ENCODE measurements at regions not wholly inside any gene's neighbourhood (a gene's known extent, or its start where the extent isn't known, plus 50 kb on each side); places are given as distances from the start of the nearest gene placed in this dataset.

- no peaks in the 10 kb centered on the region for H3K27me3 ChIP-seq
- no peak for ATAC-seq
- DNase-seq = no peak
- 64% methylated on average over 2 of the region's 2 CpGs for WGBS (ENCODE audit: insufficient coverage, low coverage, low lambda C conversion rate, missing lambda C conversion rate)
- no peaks in the 10 kb centered on the region for H3K9me3 ChIP-seq
- H3K36me3 ChIP-seq = no peaks in the 10 kb centered on the region
- no peak overlapping the region for H3K27ac ChIP-seq
- no peaks in the 10 kb centered on the region for H3K4me1 ChIP-seq
- H3K4me3 ChIP-seq = no peak overlapping the region
- TF ChIP-seq POLR2A (IDR thresholded peaks at IDR 0.05) = no peak
- TF ChIP-seq CTCF (IDR thresholded peaks at IDR 0.05) = no peak
- intact Hi-C loops (cut with DNase I) = no loop called here
Measured at GRCh38 chr9:7478646-7479045, 320.9 kb downstream of the DMAC1 start.

- H3K9me3 ChIP-seq = no peaks in the 10 kb centered on the region
- ATAC-seq (no peak), DNase-seq (no peak)
- H3K4me3 ChIP-seq = no peak overlapping the region
- no peaks in the 10 kb centered on the region for H3K4me1 ChIP-seq
- 36% methylated on average over 2 of the region's 2 CpGs for WGBS (ENCODE audit: insufficient coverage, low coverage, low lambda C conversion rate, missing lambda C conversion rate)
- no peaks in the 10 kb centered on the region for H3K27me3 ChIP-seq
- intact Hi-C loops (cut with DNase I) = no loop called here
- TF ChIP-seq CTCF (IDR thresholded peaks at IDR 0.05) (no peak), POLR2A (IDR thresholded peaks at IDR 0.05) (no peak)
- H3K36me3 ChIP-seq = no peaks in the 10 kb centered on the region
- no peak overlapping the region for H3K27ac ChIP-seq
Measured at GRCh38 chr9:7467186-7467585, 332.4 kb downstream of the DMAC1 start.

GRCh38 chr9:7461791-7462190 is 337.8 kb downstream of the DMAC1 start:
- H3K9me3 ChIP-seq = no peaks in the 10 kb centered on the region
- intact Hi-C loops (cut with DNase I) = no loop called here
- TF ChIP-seq POLR2A (IDR thresholded peaks at IDR 0.05) (no peak), CTCF (IDR thresholded peaks at IDR 0.05) (no peak)
- H3K27me3 ChIP-seq = no peaks in the 10 kb centered on the region
- no peaks in the 10 kb centered on the region for H3K36me3 ChIP-seq
- DNase-seq (no peak), ATAC-seq (no peak)
- H3K4me3 ChIP-seq = no peak overlapping the region
- H3K4me1 ChIP-seq = no peaks in the 10 kb centered on the region
- H3K27ac ChIP-seq = no peak overlapping the region
- WGBS (ENCODE audit: insufficient coverage, low coverage, low lambda C conversion rate, missing lambda C conversion rate) = 60% methylated on average over 4 of the region's 4 CpGs

GRCh38 chr9:7456793-7457530 is 342.6 kb downstream of the DMAC1 start:
- no peak overlapping the region for H3K27ac ChIP-seq
- H3K36me3 ChIP-seq = no peaks in the 10 kb centered on the region
- no peak for ATAC-seq
- TF ChIP-seq POLR2A (IDR thresholded peaks at IDR 0.05) = no peak
- TF ChIP-seq CTCF (IDR thresholded peaks at IDR 0.05) = no peak
- no peaks in the 10 kb centered on the region for H3K4me1 ChIP-seq
- no peak for DNase-seq
- intact Hi-C loops (cut with DNase I) = no loop called here
- WGBS (ENCODE audit: insufficient coverage, low coverage, low lambda C conversion rate, missing lambda C conversion rate) = 69% methylated on average over 1 of the region's 1 CpG
- H3K27me3 ChIP-seq = no peaks in the 10 kb centered on the region
- no peak overlapping the region for H3K4me3 ChIP-seq
- H3K9me3 ChIP-seq = no peaks in the 10 kb centered on the region

Measured in right lobe of liver (tissue), 6 donors.